Aorta (tissue), 5 donors: ENCODE measurements at regions not wholly inside any gene's neighbourhood (a gene's known extent, or its start where the extent isn't known, plus 50 kb on each side); places are given as distances from the start of the nearest gene placed in this dataset.

Experiments used
- ATAC-seq: fragments of 200-7000 bp; cut with Tn5 transposase; one replicate; pipeline ENCODE4 v1.9.1; 2022; ENCODE audit warnings: moderate library complexity; ENCODE audit not compliant: low FRiP score
- DNase-seq, 2 donors: peaks; one replicate each; pipeline ENCODE4 v3.0.0-alpha.2; 2020
- H3K27ac ChIP-seq, 2 donors: one replicate each; pipeline ENCODE4 v1.5.1; 2013; ENCODE audit warnings: low read length in 2 of 2, mild to moderate bottlenecking in 2 of 2, moderate library complexity in 2 of 2, control low read depth in 1 of 2, inconsistent platforms in 1 of 2, low read depth in 1 of 2
- H3K27me3 ChIP-seq, 2 donors: one replicate each; pipeline ENCODE4 v1.6.1; 2013; ENCODE audit warnings: control low read depth in 1 of 2, low read length in 1 of 2, mild to moderate bottlenecking in 1 of 2, moderate library complexity in 1 of 2; ENCODE audit not compliant: insufficient read depth in 2 of 2, control insufficient read depth in 1 of 2
- H3K36me3 ChIP-seq, 2 donors: one replicate each; pipeline ENCODE4 v1.6.1; 2013; ENCODE audit warnings: control low read depth in 1 of 2, low read length in 1 of 2, mild to moderate bottlenecking in 1 of 2; ENCODE audit not compliant: insufficient read depth in 2 of 2, control insufficient read depth in 1 of 2
- H3K4me1 ChIP-seq, 2 donors: one replicate each; pipeline ENCODE4 v1.6.1; 2013; ENCODE audit warnings: low read length in 2 of 2, control low read depth in 1 of 2, mild to moderate bottlenecking in 1 of 2, moderate library complexity in 1 of 2; ENCODE audit not compliant: insufficient read depth in 2 of 2, control insufficient read depth in 1 of 2
- H3K4me3 ChIP-seq, 2 donors: one replicate each; pipeline ENCODE4 v1.5.1; 2013; ENCODE audit warnings: low read length in 2 of 2, control low read depth in 1 of 2, mild to moderate bottlenecking in 1 of 2
- H3K9me3 ChIP-seq: one replicate; pipeline ENCODE4 v1.6.1; 2013; ENCODE audit warnings: mild to moderate bottlenecking, low read length; ENCODE audit not compliant: control insufficient read depth
- WGBS, 2 donors: extraction: QIAGEN DNeasy Blood & Tissue Kit; methylation state at CpG; one replicate each; pipeline ENCODE4 v1.1.7; 2013; 5-methylcytosine and 5-hydroxymethylcytosine counted together
- intact Hi-C, 2 donors: fragments of 100-400 bp; cut with DNase I; formaldehyde crosslinking; loops; one replicate each; pipeline versions ENCODE4 v1.14.2 to v1.15.0; 2022
- donor health status: healthy with polysubstance abuse.
- donor health status: Bipolar disorder and iron deficiency.
- donor health status: DM: no; HTN: no; CAD: no.
- donor health status: DM: no; HTN: no; CAD: no.
- donor health status: DM: yes; HTN: yes; CAD: no.

- no peaks in the 10 kb centered on the region for H3K27me3 ChIP-seq
- DNase-seq (no peak), ATAC-seq (no peak)
- no peaks in the 10 kb centered on the region for H3K36me3 ChIP-seq
- no peaks in the 10 kb centered on the region for H3K4me1 ChIP-seq
- no peak overlapping the region for H3K27ac ChIP-seq
- no peak overlapping the region for H3K4me3 ChIP-seq
- intact Hi-C loops, result no loop called here
- H3K9me3 ChIP-seq, result no peaks in the 10 kb centered on the region
Observed at GRCh38 chr12:13701502-13701901, 279.9 kb downstream of the GRIN2B start.

- WGBS, 2 donors, result 82 to 90% methylated on average over 11 of the region's 11 CpGs
- peaks cover 0 to 2% of the 10 kb centered on the region in 2 donors for H3K27me3 ChIP-seq
- peaks cover 2% of the 10 kb centered on the region for H3K9me3 ChIP-seq
- no peaks in the 10 kb centered on the region for H3K36me3 ChIP-seq
- DNase-seq, result no peak
- ATAC-seq, result no peak
- intact Hi-C loops, result no loop called here
- no peak overlapping the region for H3K27ac ChIP-seq
- no peak overlapping the region for H3K4me3 ChIP-seq
- no peaks in the 10 kb centered on the region for H3K4me1 ChIP-seq
Observed at GRCh38 chr12:13697973-13698372, 283.4 kb downstream of the GRIN2B start.

GRCh38 chr12:13695781-13696180 is 285.6 kb downstream of the GRIN2B start:
- Histone ChIP-seq H3K27ac (no peak overlapping the region), H3K36me3 (no peaks in the 10 kb centered on the region), H3K4me1 (no peaks in the 10 kb centered on the region), H3K27me3 (peaks cover 0 to 2% of the 10 kb centered on the region in 2 donors), H3K4me3 (no peak overlapping the region), H3K9me3 (peaks cover 4% of the 10 kb centered on the region)
- WGBS, 2 donors, result 71 to 87% methylated on average over 2 of the region's 2 CpGs
- intact Hi-C loops, result no loop called here
- DNase-seq, result no peak
- ATAC-seq, result no peak

- no peak for DNase-seq
- H3K4me1 ChIP-seq, result no peaks in the 10 kb centered on the region
- H3K27me3 ChIP-seq, result peaks cover 0 to 2% of the 10 kb centered on the region in 2 donors
- intact Hi-C loops, result no loop called here
- 79% methylated on average over 4 of the region's 4 CpGs for WGBS, 2 donors
- no peaks in the 10 kb centered on the region for H3K36me3 ChIP-seq
- peaks cover 4% of the 10 kb centered on the region for H3K9me3 ChIP-seq
- no peak for ATAC-seq
- H3K4me3 ChIP-seq, result no peak overlapping the region
- H3K27ac ChIP-seq, result no peak overlapping the region
Observed at GRCh38 chr12:13692332-13692731, 289.1 kb downstream of the GRIN2B start.

GRCh38 chr12:13691598-13691997 is 289.8 kb downstream of the GRIN2B start:
- no peaks in the 10 kb centered on the region for H3K36me3 ChIP-seq
- H3K4me1 ChIP-seq, result no peaks in the 10 kb centered on the region
- no peak overlapping the region for H3K4me3 ChIP-seq
- peaks cover 0 to 2% of the 10 kb centered on the region in 2 donors for H3K27me3 ChIP-seq
- whole genome bisulfite sequencing, 2 donors, result 69 to 77% methylated on average over 1 of the region's 1 CpG
- intact Hi-C loops, result no loop called here
- DNase-seq (no peak), ATAC-seq (no peak)
- H3K9me3 ChIP-seq, result peaks cover 4% of the 10 kb centered on the region
- no peak overlapping the region for H3K27ac ChIP-seq

- Histone ChIP-seq H3K36me3 (no peaks in the 10 kb centered on the region), H3K27me3 (no peaks in the 10 kb centered on the region), H3K4me3 (no peak overlapping the region), H3K4me1 (no peaks in the 10 kb centered on the region), H3K27ac (no peak overlapping the region), H3K9me3 (peaks cover 2% of the 10 kb centered on the region)
- no peak for ATAC-seq
- no peak for DNase-seq
- intact Hi-C loops, result no loop called here
Observed at GRCh38 chr12:13687633-13688032, 293.8 kb downstream of the GRIN2B start.

GRCh38 chr12:13686260-13686659 is 295.1 kb downstream of the GRIN2B start:
- Histone ChIP-seq H3K4me1 (no peaks in the 10 kb centered on the region), H3K27ac (no peak overlapping the region), H3K4me3 (no peak overlapping the region), H3K27me3 (no peaks in the 10 kb centered on the region), H3K36me3 (no peaks in the 10 kb centered on the region), H3K9me3 (no peaks in the 10 kb centered on the region)
- WGBS, 2 donors, result 45 to 46% methylated on average over 1 of the region's 1 CpG
- intact Hi-C loops, result no loop called here
- DNase-seq (no peak), ATAC-seq (no peak)

- Histone ChIP-seq H3K9me3 (no peaks in the 10 kb centered on the region), H3K27me3 (no peaks in the 10 kb centered on the region), H3K4me1 (no peaks in the 10 kb centered on the region), H3K4me3 (no peak overlapping the region), H3K36me3 (no peaks in the 10 kb centered on the region), H3K27ac (no peak overlapping the region)
- WGBS, 2 donors, result 77 to 81% methylated on average over 4 of the region's 4 CpGs
- ATAC-seq (no peak), DNase-seq (no peak)
- intact Hi-C loops, result no loop called here
Observed at GRCh38 chr12:13680916-13681315, 300.5 kb downstream of the GRIN2B start.

- intact Hi-C loops, result no loop called here
- no peak for ATAC-seq
- 83 to 86% methylated on average over 1 of the region's 1 CpG for WGBS, 2 donors
Observed at GRCh38 chr12:13676880-13677279, 304.5 kb downstream of the GRIN2B start.

More at GRCh38 chr12:13676880-13677279, 304.5 kb downstream of the GRIN2B start:
- no peaks in the 10 kb centered on the region for H3K36me3 ChIP-seq
- H3K27me3 ChIP-seq, result no peaks in the 10 kb centered on the region
- no peak overlapping the region for H3K27ac ChIP-seq
- no peaks in the 10 kb centered on the region for H3K4me1 ChIP-seq
- H3K4me3 ChIP-seq, result no peak overlapping the region
- H3K9me3 ChIP-seq, result no peaks in the 10 kb centered on the region
- DNase-seq, result no peak
